ENCODE measurements at regions not wholly inside any gene's neighbourhood (a gene's known extent, or its start where the extent isn't known, plus 50 kb on each side); places are given as distances from the start of the nearest gene placed in this dataset.

GRCh38 chr6:97626671-97627441, 343.8 kb upstream of the MMS22L start:
- BruUV-seq (replicated peaks) = no TSS peak
- no peaks in the 10 kb centered on the region for H3K79me2 ChIP-seq (ENCODE audit: insufficient read depth, low read length)
- no peak overlapping the region for H2AFZ ChIP-seq (ENCODE audit: low read depth, low read length, poor library complexity, severe bottlenecking)
- H4K20me1 ChIP-seq (ENCODE audit: insufficient read depth) = no peaks in the 10 kb centered on the region
- intact Hi-C loops (cut with micrococcal nuclease) = no loop called here
- no peaks in the 10 kb centered on the region for H3K9me2 ChIP-seq (ENCODE audit: insufficient read depth)
- H3K36me3 ChIP-seq (ENCODE audit: control insufficient read depth in 1 of 2, insufficient read depth in 2 of 2, low read length in 2 of 2) = no peaks in the 10 kb centered on the region
- ATAC-seq (no peak), DNase-seq (ENCODE audit: low read depth, low spot score) (no peak)
- H3K9ac ChIP-seq (ENCODE audit: low read length) = no peak overlapping the region
- H3K27me3 ChIP-seq (ENCODE audit: insufficient read depth, low read length) = no peaks in the 10 kb centered on the region
- TF ChIP-seq SRF (IDR thresholded peaks at IDR 0.05; ENCODE audit: low read depth) (no peak), EGR1 (IDR thresholded peaks at IDR 0.05; ENCODE audit: low read depth) (no peak), RAD21 (IDR thresholded peaks at IDR 0.05; ENCODE audit: low read depth) (no peak), POLR2A (IDR thresholded peaks at IDR 0.05; ENCODE audit: borderline replicate concordance, extremely low read depth, insufficient read depth, insufficient read length) (no peak)
- H3K9me3 ChIP-seq (ENCODE audit: control insufficient read depth in 1 of 2, insufficient read depth in 1 of 2, low read depth in 1 of 2, low read length in 2 of 2) = no peaks in the 10 kb centered on the region
- ChIA-PET POLR2A (no interaction called here), RAD21 (ENCODE audit: low non-redundant PET in 1 of 2, low total read pairs in 2 of 2, uncharacterized antibody in 2 of 2, unreplicated experiment in 2 of 2) (no interaction called here), CTCF (no interaction called here)
- no peak overlapping the region for H3K27ac ChIP-seq (ENCODE audit: low read depth, low read length)
- no peak overlapping the region for H3K4me3 ChIP-seq (replicated peaks in 1 of 2; ENCODE audit: low read depth in 1 of 2, low read length in 2 of 2)
- H3K4me1 ChIP-seq (ENCODE audit: control insufficient read depth in 1 of 2, insufficient read depth in 2 of 2, low read length in 2 of 2) = no peaks in the 10 kb centered on the region
- H3K4me2 ChIP-seq (ENCODE audit: low read length) = peak overlapping the region; percentile 15; the same call in 1 of the 2 replicates

- POLR2A ChIA-PET = no interaction called here
Observed at GRCh38 chr6:97629180-97629579, 346.2 kb upstream of the MMS22L start.

More at GRCh38 chr6:97629180-97629579, 346.2 kb upstream of the MMS22L start:
- no peaks in the 10 kb centered on the region for H3K9me2 ChIP-seq (ENCODE audit: insufficient read depth)
- BruUV-seq (replicated peaks) = no TSS peak
- H2AFZ ChIP-seq (ENCODE audit: low read depth, low read length, poor library complexity, severe bottlenecking) = no peak overlapping the region
- H3K79me2 ChIP-seq (ENCODE audit: insufficient read depth, low read length) = no peaks in the 10 kb centered on the region
- no peaks in the 10 kb centered on the region for H3K9me3 ChIP-seq (ENCODE audit: control insufficient read depth in 1 of 2, insufficient read depth in 1 of 2, low read depth in 1 of 2, low read length in 2 of 2)
- CTCF ChIA-PET = no interaction called here
- H3K4me2 ChIP-seq (ENCODE audit: low read length) = no peak overlapping the region
- H3K9ac ChIP-seq (ENCODE audit: low read length) = no peak overlapping the region
- no peaks in the 10 kb centered on the region for H3K4me1 ChIP-seq (ENCODE audit: control insufficient read depth in 1 of 2, insufficient read depth in 2 of 2, low read length in 2 of 2)
- no peak overlapping the region for H3K27ac ChIP-seq (ENCODE audit: low read depth, low read length)
- no peaks in the 10 kb centered on the region for H3K27me3 ChIP-seq (ENCODE audit: insufficient read depth, low read length)
- H3K36me3 ChIP-seq (ENCODE audit: control insufficient read depth in 1 of 2, insufficient read depth in 2 of 2, low read length in 2 of 2) = no peaks in the 10 kb centered on the region
- RAD21 ChIA-PET (ENCODE audit: low non-redundant PET in 1 of 2, low total read pairs in 2 of 2, uncharacterized antibody in 2 of 2, unreplicated experiment in 2 of 2) = no interaction called here
- intact Hi-C loops (cut with micrococcal nuclease) = no loop called here
- DNase-seq (ENCODE audit: low read depth, low spot score) (no peak), ATAC-seq (no peak)
- TF ChIP-seq, protein P1, sequence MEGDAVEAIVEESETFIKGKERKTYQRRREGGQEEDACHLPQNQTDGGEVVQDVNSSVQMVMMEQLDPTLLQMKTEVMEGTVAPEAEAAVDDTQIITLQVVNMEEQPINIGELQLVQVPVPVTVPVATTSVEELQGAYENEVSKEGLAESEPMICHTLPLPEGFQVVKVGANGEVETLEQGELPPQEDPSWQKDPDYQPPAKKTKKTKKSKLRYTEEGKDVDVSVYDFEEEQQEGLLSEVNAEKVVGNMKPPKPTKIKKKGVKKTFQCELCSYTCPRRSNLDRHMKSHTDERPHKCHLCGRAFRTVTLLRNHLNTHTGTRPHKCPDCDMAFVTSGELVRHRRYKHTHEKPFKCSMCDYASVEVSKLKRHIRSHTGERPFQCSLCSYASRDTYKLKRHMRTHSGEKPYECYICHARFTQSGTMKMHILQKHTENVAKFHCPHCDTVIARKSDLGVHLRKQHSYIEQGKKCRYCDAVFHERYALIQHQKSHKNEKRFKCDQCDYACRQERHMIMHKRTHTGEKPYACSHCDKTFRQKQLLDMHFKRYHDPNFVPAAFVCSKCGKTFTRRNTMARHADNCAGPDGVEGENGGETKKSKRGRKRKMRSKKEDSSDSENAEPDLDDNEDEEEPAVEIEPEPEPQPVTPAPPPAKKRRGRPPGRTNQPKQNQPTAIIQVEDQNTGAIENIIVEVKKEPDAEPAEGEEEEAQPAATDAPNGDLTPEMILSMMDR (IDR thresholded peaks at IDR 0.05 in 2 of 3, conservative IDR thresholded peaks at IDR 0.05 in 1 of 3; ENCODE audit: borderline replicate concordance in 1 of 3, insufficient read depth in 1 of 3, low read depth in 2 of 3, low read length in 2 of 3) = no peak
- TF ChIP-seq POLR2AphosphoS5 (IDR thresholded peaks at IDR 0.05; ENCODE audit: low read depth, low read length) = no peak
- no peak for TF ChIP-seq POLR2A (IDR thresholded peaks at IDR 0.05; ENCODE audit: borderline replicate concordance, extremely low read depth, insufficient read depth, insufficient read length)
- TF ChIP-seq, protein P2, sequence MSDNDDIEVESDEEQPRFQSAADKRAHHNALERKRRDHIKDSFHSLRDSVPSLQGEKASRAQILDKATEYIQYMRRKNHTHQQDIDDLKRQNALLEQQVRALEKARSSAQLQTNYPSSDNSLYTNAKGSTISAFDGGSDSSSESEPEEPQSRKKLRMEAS (IDR thresholded peaks at IDR 0.05) = no peak
- no peak for TF ChIP-seq FOSL1 (IDR thresholded peaks at IDR 0.05; ENCODE audit: low read depth)
- TF ChIP-seq ZFX (IDR thresholded peaks at IDR 0.05) = no peak
- TF ChIP-seq, protein P3, sequence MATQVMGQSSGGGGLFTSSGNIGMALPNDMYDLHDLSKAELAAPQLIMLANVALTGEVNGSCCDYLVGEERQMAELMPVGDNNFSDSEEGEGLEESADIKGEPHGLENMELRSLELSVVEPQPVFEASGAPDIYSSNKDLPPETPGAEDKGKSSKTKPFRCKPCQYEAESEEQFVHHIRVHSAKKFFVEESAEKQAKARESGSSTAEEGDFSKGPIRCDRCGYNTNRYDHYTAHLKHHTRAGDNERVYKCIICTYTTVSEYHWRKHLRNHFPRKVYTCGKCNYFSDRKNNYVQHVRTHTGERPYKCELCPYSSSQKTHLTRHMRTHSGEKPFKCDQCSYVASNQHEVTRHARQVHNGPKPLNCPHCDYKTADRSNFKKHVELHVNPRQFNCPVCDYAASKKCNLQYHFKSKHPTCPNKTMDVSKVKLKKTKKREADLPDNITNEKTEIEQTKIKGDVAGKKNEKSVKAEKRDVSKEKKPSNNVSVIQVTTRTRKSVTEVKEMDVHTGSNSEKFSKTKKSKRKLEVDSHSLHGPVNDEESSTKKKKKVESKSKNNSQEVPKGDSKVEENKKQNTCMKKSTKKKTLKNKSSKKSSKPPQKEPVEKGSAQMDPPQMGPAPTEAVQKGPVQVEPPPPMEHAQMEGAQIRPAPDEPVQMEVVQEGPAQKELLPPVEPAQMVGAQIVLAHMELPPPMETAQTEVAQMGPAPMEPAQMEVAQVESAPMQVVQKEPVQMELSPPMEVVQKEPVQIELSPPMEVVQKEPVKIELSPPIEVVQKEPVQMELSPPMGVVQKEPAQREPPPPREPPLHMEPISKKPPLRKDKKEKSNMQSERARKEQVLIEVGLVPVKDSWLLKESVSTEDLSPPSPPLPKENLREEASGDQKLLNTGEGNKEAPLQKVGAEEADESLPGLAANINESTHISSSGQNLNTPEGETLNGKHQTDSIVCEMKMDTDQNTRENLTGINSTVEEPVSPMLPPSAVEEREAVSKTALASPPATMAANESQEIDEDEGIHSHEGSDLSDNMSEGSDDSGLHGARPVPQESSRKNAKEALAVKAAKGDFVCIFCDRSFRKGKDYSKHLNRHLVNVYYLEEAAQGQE (IDR thresholded peaks at IDR 0.05; ENCODE audit: low read depth) = no peak
- TF ChIP-seq SP1 (IDR thresholded peaks at IDR 0.05; ENCODE audit: low read depth) = no peak
- TF ChIP-seq CEBPB (IDR thresholded peaks at IDR 0.05; ENCODE audit: low read depth) = no peak
- no peak for TF ChIP-seq EZH2 (IDR thresholded peaks at IDR 0.05)
- TF ChIP-seq YY1 (IDR thresholded peaks at IDR 0.05; ENCODE audit: extremely low read depth, insufficient replicate concordance, low read depth, low read length) = no peak
- no peak for TF ChIP-seq ZNF274 (IDR thresholded peaks at IDR 0.05; ENCODE audit: low read depth, low read length)
- TF ChIP-seq RAD21 (IDR thresholded peaks at IDR 0.05; ENCODE audit: low read depth) = no peak
- no peak overlapping the region for H3K4me3 ChIP-seq (replicated peaks in 1 of 2; ENCODE audit: low read depth in 1 of 2, low read length in 2 of 2)
- H4K20me1 ChIP-seq (ENCODE audit: insufficient read depth) = no peaks in the 10 kb centered on the region

Measured in HCT116 (cell line).